IPS-NIHi7 (cell line): ENCODE measurements at regions not wholly inside any gene's neighbourhood (a gene's known extent, or its start where the extent isn't known, plus 50 kb on each side); places are given as distances from the start of the nearest gene placed in this dataset.
A peak's percentile ranks its signal among the peaks of the same experiment; 100 is the strongest.

Source experiments
- DNase-seq: peaks from one replicate; pipeline ENCODE4 v3.0.0; 2012; ENCODE audit warnings: mixed read lengths; ENCODE audit errors: extremely low spot score

DNA sequence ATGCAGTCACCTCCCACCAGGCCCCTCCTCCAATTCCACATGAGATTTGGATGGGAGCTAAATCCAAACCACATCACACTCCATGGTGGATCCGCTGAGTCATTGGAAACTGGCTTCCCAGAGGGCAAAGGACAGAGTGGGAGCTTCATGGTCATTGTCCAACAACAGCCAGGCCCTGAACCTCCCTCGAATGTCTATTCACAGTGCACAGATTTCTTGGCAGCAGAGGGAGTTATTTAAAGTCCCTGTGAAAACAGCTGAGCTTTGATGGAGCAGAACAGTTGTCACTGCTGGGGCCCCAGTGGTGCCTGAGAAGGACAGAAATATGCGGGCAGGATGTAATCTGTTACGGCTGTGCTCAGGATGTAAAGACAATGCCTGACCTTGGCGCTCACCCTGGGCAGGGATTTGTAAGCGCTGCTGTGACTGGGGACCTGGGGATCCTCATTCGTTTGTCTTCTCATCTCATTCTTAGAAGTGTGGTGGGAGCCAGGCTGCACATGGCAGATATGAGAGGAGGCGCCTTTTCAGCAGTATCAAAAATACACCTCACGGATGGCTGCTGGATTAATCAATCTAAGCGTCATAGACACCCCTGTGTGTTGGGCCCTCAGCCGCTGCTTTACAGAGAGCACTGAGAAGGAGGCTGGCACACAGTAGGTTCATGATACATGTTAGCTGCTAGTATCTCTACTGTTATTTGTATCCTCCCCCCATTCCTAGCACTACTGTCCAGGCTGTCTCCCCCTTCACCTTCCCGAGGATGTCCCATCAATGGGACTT lies 439.4 kb downstream of the PTPRU start:
- DNase-seq, result no peak

DNA sequence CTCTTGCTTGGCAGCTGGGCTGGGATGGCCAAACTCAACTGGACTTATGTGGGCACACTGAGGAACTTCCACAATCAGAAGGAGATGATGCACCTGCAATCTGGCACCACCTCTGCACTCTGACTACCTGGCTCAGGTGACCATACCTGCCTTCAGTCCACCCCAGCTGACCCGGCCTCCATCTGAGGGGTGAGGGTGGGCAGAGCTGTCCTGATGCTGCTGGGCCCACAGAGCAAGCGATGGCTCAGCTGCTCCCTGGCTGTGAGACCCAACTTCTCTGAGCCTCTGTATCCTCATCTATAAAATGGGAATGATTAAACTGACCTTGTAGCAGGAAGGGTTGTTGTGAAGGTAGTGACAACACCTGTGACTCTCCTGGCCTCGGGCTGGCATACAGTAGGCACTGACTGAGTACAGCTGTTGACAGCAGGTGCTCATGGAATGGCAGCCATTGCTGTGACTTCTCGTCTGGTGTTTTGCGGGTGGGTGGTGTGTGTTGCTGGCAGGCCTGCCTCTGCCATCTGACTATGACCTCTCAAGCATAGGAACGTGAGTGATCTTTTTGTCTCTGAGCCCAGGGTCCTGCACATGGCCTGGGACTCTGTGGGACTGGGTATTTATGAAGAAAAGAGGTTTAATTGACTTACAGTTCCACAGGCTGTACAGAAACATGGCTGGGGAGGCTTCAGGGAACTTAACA lies 438.5 kb downstream of the PTPRU start:
- DNase-seq, result no peak

DNA sequence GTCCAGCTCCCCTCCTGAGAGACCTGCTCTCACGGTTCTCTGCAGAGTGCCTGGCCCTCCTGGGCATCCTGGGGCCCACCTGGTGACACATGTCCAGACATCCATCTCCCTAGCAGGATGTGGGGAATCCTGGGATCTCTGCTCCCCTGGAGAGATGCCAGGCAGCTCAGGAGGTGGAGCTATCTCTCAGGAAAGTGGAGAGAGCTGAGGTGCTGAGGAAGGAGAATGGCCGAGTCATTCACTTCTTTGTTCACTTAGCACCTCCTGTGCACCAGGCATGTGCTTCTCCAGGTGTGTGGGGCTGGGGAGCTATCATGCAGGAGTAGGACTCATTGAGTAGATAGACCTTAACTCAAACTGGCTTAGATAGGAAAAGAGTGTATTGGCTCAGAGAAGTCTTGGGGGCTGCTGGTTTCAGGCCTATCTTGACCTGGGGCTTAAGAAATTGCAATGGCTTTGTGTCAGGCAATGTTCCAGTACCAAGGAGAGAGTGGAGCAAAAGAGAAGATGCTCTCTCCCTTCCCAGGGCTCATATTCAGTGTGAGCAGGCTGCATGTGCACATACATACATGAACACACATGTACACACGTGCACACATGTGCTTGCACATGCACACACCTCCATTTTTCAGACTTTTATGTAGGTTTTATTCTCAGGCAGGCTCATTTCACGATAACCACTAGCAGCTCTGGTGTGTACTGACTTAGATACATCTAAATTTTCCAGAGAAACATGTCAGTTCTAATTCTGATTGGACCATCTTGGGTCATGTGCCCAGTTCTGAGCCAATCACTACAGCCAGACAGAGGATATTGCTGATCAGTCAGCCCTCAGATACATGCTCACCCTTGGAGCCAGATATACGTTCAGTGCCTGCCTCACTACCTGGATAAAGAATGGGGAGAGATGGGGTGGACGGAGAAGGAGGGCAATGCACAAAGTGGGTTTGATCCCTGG lies 437.6 kb downstream of the PTPRU start:
- DNase-seq, result no peak

DNA sequence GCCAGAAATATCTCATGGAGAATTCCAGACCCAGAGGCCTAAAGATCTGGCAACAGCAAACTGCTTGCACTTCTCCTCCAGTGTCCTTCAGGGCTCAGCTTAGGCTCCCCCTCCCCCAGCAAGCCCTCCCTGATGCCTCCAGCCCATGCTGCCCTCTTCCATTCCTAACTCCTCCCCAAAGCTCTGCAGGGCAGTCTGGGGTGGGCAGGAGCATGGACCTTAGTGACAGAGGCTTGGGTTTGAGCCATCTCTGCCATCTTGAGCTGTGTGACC lies 436.8 kb downstream of the PTPRU start:
- no peak for DNase-seq

DNA sequence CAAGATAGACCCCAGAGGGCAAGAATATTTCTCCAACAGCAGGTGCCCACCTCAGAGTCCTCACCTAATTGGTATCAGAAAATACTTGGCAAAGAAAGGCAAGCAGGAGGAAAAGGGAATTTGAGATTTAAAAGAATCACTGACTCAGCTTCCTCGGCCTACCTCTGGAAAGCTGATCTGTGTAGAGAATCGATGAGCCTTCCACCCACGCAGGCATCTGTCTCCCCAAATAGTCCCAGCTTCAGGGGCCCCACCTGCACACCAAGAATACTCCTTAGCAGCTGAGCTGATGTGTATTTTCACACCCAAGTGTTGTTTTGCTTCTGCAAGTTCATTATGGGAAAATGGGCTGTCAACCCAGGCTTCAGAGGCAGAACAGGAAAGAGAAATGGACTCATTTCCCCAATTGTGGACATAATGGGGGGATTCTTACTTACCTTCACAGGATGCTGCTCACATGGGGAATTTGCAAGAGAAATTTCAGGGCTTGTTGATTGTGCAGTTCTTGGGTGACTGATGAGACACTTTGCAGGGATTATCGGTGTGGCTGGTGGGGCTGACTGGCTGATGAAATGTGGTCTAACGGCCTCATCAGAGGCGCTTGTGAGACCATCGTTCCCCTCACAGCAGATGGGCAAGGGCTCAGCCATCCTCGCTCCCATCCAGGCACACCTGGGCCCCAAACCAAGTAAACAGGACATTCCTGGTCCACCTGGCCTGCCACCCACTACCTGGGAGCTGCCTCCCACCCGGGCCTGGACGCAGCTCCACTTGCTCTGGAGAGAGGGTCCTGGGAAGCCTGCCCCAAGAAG lies 436.3 kb downstream of the PTPRU start:
- no peak for DNase-seq

DNA sequence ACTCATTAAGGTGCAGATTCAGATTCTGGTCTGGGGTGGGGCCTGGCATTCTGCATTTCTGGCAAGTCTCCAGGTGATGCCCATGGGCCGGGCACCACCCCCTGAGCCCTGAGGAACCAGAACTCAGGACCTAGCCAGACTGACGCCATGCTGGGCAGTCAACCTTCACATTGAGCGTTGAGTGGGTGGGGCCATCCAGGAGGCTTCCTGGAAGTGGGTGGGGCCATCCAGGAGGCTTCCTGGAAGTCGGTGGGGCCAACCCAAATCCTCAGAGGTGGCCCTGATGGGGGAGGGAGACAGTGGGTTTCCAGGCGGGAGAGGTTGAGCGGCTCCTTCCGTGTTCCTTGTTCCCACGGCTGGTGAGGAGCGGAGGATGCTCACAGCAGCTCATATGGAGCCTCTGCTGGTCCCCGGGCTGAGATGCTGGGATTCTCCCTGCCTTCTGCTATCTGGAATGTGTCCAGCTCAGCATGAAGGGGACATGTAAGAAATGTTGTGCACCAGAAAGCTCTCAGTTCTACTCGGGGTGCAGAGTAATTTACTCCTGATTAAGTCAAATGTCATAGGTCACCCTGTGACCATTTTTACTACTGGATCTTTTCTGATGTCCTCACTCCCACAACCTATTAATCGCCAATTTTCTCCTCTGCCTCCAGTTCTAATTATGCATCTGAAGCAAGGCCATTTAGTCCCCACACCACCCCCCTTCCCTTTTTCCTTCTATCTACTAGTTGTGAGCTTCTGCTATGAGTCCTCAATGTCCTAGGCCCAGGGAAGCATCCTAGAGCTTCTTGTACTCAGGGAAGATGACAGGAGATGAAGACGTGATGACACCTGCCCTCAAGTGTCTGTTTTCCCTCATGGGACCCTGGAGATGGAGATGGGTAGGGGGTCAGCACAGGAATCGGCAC lies 435.4 kb downstream of the PTPRU start:
- DNase-seq, result no peak

DNA sequence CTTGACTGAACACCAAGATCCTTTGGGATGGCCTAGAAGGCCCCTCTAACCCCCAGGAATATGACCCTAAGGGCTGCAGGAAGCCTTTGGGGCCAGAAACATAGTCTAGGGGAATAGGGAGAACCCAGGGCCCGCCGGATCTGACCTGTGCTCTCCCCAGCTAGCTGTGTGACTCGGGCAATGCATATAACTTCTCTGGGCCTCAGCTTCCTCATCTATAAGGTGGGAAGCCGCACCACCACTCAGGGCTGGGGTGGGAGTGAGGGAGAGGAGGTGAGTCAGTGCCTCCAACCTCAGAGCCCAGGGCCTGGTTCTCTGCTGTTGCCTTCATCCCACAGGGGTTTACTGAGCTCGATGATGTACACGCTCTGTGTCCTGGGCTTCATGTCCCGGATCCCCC lies 434.4 kb downstream of the PTPRU start:
- DNase-seq, result no peak

DNA sequence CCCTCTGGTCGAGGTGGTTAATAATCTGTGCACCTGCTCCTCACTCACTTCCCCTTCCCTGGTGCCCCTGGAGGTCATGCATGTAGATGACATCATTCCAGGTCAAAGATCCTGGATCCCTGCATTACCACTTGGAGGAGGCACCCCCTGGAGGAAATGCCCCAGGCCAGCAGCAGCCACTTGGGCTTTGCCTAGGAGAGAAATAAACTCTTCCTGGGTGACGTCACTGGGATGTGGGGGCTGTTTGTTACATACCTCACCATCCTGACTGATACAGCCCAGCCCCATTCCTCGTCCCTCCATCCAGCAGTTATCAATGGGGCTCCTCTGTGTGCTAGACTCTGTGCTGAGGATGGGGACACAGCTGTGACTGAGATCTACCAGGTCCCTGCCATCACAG lies 433.6 kb downstream of the PTPRU start:
- no peak for DNase-seq

DNA sequence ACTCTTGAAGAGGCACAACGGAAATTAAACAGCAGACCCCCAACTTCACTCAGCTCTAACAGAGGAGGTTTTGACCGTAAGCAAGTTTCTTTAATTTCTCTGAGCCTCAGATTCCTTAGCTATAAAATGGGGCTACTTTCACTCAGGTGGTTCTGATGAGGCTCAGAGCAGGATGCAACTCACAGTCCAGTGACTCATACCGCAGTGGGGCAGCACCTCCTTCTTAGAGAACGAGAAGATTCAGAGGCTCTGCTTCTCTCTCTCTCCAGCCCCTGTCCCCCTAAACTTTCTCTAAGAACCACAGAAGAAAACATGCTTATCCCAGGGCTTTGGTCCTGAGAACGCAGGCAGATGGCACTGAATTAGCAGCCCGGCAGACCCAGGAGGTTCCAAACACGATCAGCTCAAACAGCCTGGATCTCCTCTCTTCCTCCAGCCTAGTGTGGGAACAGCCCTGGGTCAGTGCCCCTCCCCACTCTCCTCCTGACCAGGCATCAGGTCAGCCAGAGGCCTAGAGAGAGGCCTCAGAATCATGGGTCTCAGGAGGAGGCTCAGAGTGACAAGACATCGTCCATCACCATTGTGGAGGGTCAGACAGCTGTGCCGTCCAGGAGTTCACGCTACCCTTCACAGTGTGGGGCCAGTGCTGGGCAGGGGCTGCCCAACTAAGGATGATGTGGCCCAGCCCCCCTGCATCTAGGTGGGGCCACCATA lies 433.0 kb downstream of the PTPRU start:
- DNase-seq, result no peak

DNA sequence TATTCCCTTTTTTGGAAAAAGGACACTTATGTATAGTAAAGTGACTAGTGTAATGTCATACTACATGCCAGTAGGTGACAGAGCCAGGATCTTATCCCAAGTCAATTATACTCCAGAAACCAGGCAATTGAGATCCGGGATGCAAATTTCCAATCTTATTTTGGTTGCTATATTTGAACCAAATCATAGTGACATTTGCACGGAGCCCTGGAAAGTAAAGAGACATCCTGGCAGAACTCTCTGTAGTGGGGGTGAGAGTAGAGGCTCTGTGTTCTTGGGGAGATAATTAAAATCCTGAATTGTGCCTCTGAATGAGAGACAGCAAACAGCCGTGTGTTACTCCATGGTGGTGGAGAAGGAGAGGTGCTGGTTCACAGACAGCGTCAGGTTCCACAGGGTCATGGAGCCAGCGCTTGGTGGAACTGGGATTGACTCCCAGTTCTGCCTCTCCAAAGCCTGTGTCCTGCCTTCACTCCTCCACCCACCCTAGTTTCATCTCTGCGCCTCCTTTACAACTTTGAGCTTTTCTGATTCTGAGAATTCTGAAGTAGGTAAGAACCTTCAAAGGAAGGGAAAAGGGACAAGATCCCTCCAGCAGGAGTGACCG lies 432.3 kb downstream of the PTPRU start:
- DNase-seq, result no peak

DNA sequence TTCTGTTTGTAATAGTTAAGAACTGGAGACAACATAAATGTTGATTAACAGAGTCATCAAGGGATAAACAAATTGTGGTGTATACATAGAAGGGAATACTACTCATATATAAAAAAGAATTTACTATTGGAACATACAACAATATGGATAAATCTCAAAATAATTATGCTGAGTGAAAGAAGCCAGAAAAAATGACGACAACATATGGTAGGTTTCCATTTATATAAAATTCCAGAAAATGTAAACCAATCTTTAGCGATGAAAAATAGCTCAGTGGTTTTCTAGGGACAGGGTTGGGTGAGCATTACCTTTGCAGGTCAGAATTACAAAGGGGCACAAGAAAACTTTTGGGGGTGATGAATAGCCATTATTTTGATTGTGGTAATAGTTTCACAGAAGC lies 431.6 kb downstream of the PTPRU start:
- no peak for DNase-seq

DNA sequence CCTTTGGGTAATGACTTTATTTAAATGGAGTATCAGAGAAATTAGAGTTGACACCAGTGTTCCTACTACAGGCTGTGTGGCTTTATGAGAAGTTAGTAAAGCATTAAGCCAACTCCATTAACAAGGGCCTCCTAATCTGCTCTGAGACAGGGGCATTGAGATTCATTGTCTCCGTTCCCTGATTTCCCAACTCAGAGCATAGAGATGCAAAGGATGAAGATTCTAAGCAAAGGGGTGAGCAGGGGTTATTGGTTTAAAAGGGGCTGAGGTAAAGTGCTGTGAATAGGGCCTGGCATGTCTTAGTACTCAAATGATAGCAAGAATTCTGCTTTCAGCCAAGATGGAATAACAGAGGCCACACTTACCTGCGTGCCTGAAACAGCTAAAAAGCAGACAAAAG lies 428.4 kb downstream of the PTPRU start:
- DNase-seq, result no peak

DNA sequence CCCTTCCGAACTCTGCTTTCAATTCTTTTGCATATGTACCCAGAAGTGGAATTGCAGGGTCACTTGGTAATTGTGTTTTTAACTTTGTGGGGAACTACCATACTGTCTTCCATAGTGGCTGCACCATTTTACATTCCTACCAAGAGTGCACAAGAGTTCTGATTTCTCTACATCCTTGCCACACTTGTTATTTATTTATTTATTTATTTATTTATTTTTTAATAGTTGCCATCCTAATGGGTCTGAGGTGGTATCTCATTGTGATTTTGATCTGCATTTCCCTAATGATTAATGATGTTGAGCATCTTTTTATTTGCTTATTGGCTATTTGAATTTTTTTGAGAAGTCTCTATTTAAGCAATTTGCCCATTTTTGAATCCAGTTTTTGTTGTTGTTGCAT lies 422.4 kb downstream of the PTPRU start:
- no peak for DNase-seq

DNA sequence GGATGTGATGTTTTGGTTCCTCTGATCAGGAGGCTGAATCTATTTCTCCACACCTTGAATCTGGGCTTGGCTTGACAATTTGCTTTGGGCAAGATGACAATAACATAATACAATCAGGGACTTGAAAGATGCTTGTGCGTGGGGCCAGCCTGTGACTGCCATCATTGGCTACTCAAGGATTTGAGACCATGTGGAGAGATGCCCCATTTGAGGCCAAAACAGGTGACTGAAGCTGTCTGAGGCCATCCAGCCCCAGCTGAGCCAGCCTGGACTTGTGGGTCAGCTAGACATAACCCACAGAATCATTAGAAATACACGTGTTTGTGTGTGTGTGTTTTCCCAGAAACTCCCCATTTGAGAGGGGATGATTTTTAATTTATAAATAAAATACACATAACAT lies 421.5 kb downstream of the PTPRU start:
- DNase-seq, result no peak

DNA sequence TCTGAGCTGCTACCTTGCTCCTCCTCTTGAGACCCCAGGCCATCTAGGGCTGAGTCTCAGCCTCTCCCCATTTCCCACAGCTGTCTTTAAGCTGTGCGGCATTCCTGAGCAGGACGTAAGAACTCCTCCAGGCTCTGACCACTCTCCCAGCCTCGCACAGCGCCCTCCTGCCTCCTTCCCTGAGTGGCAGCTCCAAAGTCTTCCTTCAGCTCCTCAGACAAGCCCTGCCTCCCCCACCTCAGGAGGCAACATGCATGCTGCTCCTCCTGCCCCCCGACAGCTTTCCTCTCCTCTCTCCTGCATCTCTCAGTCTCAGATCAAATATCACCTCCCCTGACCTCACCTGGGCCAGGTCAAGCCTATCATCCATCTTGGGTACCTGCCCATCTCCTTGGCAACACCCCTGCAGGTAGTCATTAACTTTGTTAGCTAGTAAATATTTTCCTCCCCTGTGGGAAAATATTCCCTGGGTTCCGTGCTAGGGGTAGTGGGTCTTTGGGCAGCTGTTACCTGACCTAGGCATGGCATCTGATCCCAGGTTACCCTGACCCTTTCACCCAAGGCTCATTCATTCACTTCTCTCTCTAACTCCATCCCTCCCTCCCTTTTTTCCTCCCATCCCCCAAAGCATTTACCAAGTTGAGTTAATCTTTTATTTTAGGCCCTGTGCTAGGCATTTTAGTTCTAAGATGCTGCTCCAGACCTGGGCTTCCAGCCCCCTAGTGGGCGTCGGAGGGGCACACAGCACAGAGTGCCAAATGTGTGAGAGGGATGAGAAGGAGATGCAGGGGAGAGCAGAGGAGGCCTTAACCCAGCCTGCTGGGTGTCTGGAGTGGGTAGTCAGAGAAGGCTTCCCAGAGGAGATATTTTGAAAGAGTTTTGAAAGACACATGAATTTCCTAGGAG lies 419.9 kb downstream of the PTPRU start:
- peak; percentile 69 for DNase-seq

DNA sequence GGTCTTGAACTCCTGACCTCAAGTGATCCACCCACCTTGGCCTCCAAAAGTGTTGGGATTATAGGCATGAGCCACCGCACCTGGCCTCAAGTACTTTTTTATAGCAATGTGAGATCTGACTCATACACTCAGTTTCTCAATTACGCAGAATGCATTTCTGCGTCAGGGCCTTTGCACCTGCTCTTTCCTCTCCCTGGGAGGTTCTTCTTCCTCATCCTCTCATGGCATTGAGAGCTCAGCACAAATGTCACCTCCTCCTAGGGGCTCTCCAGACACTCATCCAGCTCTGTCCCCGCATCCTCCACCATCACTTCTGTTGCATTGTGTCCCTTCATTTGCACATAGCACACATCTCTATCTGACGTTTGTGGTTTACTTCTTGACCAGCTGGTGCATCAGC lies 418.8 kb downstream of the PTPRU start:
- DNase-seq, result no peak

DNA sequence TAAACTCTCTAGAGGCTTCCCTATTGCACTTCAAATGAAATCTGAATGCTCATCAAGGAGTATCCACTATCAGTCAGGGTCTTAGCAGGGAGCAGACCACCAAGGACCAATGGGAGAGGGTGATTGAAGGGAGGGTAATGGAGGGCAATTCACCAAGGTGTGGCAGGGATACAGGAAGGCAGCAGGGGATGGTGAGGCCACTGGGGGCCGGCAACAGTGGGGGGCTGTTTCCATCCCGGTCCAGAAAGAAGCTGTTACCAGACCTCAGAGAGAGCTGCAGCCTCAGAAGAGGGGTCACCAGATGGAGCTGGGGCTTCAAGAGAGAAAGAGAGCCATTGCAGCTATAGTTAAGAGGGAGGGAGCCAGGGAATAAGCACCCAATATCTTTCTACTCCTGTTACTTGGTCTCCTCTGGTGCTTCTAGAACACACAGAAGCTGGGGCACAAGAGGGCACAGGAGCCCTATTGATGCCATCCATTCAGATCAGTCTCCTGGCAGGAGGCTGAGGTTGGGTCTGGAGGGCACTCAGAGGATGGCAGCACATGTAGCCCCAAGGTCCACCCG lies 417.6 kb downstream of the PTPRU start:
- no peak for DNase-seq
